Lower lobe of right lung (tissue), 2 donors: ENCODE measurements at regions not wholly inside any gene's neighbourhood (a gene's known extent, or its start where the extent isn't known, plus 50 kb on each side); places are given as distances from the start of the nearest gene placed in this dataset.

Source experiments
- ATAC-seq, 2 donors: fragments of 200-7000 bp; cut with Tn5 transposase; one replicate each; pipeline ENCODE4 v1.9.1; 2020 to 2022; ENCODE audit warnings: mild to moderate bottlenecking in 2 of 2, moderate library complexity in 2 of 2
- DNase-seq: peaks from one replicate; pipeline ENCODE4 v3.0.0-alpha.2; 2020
- H3K27ac ChIP-seq: fragments of 200-600 bp; one replicate; pipeline ENCODE4 v1.8.0; 2022
- H3K27me3 ChIP-seq: fragments of 200-600 bp; one replicate; pipeline ENCODE4 v1.8.0; 2022; ENCODE audit warnings: low read depth
- H3K36me3 ChIP-seq: fragments of 200-600 bp; one replicate; pipeline ENCODE4 v1.8.0; 2022; ENCODE audit warnings: mild to moderate bottlenecking
- H3K4me1 ChIP-seq: fragments of 200-600 bp; one replicate; pipeline ENCODE4 v1.8.0; 2022
- H3K4me3 ChIP-seq: fragments of 200-600 bp; one replicate; pipeline ENCODE4 v1.8.0; 2022; ENCODE audit warnings: mild to moderate bottlenecking
- H3K9me3 ChIP-seq: fragments of 200-600 bp; one replicate; pipeline ENCODE4 v1.8.0; 2022
- CTCF ChIP-seq: fragments of 200-600 bp; IDR thresholded peaks from one replicate; pipeline ENCODE4 v1.8.0; 2022; ENCODE audit warnings: antibody characterized with exemption, mild to moderate bottlenecking
- intact Hi-C: fragments of 100-400 bp; cut with DNase I; formaldehyde crosslinking; loops from one replicate; pipeline ENCODE4 v1.11.0; 2022
- donor health status: DM: no; HTN: yes; CAD: no; lungs with severe emphysema.

- no peak for TF ChIP-seq CTCF
- Histone ChIP-seq H3K27me3 (no peaks in the 10 kb centered on the region), H3K27ac (no peak overlapping the region), H3K4me3 (no peak overlapping the region), H3K4me1 (no peaks in the 10 kb centered on the region), H3K9me3 (no peaks in the 10 kb centered on the region), H3K36me3 (no peaks in the 10 kb centered on the region)
- intact Hi-C loops = no loop called here
- no peak for DNase-seq
- no peak for ATAC-seq
Observed at GRCh38 chr5:57335092-57335660, 147.4 kb downstream of the ACTBL2 start.

DNA sequence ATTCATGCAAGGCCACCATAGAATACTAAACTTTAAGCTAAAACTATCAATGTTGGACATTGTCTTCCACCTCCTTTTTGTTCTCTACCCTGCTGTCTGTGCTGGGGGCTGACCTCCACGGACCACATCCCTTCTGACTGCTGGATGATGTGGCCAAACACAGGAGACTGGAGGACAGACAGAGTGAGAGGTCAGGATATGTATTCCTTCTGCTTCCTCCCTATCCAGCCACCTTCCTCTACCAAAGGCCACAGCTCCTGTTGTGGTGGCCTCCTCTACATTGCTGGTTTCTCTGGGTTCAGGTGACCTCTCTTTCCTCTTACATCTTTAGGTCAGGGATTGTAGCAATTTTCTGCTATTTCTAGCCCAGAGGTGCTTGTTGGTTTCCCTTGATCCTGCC lies 148.1 kb downstream of the ACTBL2 start:
- ATAC-seq = no peak
- DNase-seq = no peak
- Histone ChIP-seq H3K36me3 (no peaks in the 10 kb centered on the region), H3K27me3 (no peaks in the 10 kb centered on the region), H3K4me3 (no peak overlapping the region), H3K9me3 (no peaks in the 10 kb centered on the region), H3K27ac (no peak overlapping the region), H3K4me1 (no peaks in the 10 kb centered on the region)
- intact Hi-C loops = no loop called here
- no peak for TF ChIP-seq CTCF

DNA sequence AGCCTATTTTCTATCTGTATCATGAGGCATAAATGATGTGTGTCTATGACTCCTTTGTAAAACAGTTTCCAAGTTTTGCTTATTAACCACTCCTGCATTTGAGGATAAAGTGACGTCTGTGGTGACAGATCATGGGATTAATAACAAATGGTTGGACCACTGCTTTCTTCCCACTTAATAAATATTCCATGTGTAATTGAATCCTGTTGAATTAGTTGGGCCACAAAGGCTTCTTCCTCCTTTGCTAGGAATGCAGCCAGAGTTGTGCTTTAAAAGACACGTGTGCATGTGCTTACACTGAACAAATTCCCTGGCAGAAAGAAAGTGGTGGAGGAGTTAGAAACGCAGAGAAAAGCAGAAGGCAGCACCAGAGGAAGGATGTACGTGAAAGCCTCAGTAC lies 150.2 kb downstream of the ACTBL2 start:
- no peaks in the 10 kb centered on the region for H3K36me3 ChIP-seq
- TF ChIP-seq CTCF = no peak
- intact Hi-C loops = no loop called here
- no peaks in the 10 kb centered on the region for H3K9me3 ChIP-seq
- DNase-seq (no peak), ATAC-seq (no peak)
- H3K4me3 ChIP-seq = no peak overlapping the region
- H3K27me3 ChIP-seq = no peaks in the 10 kb centered on the region
- no peaks in the 10 kb centered on the region for H3K4me1 ChIP-seq
- no peak overlapping the region for H3K27ac ChIP-seq

DNA sequence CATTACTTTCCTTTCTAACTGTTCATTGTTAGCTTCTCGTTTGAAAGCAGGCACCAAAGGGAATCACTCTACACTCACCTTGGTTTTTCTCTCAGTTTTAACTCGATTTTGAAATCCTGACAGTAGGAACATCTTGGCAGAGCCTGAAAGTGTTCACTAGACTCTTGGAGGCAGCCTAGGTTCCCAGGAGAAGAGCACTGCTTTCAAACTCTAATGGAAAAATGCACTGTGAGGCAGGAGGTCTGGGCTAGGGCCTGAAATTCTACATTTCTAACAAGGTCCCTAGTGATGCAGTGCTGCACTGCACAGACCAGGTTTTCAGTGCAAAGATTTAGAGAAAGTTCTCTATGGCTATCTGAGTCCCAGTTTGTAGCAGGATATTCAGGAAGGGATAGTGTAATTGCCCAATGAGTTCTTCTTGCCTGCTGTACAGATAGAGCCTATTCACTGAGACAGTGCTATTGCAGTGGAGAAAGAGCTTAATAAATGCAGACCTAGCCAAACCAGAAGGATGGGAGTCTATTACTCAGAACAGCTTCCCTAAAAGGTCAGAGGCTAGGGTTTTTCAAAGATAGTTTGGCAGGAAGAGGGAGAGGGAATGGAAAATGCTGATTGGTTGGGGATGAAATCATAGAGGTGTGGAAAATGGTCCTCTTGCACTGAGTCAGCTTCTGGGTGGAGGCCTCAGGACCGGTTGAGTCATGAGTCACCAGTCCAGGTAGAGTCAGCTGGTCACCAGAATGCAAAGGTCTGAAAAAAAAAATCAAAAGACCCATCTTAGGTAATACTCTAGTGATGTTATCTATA lies 153.9 kb downstream of the GPBP1 start:
- intact Hi-C loops = no loop called here
- Histone ChIP-seq H3K4me1 (no peaks in the 10 kb centered on the region), H3K9me3 (no peaks in the 10 kb centered on the region), H3K27me3 (no peaks in the 10 kb centered on the region), H3K36me3 (no peaks in the 10 kb centered on the region), H3K4me3 (no peak overlapping the region), H3K27ac (no peak overlapping the region)
- no peak for TF ChIP-seq CTCF
- ATAC-seq = no peak
- no peak for DNase-seq

GRCh38 chr5:57325678-57326397 lies 152.0 kb downstream of the GPBP1 start:
- Histone ChIP-seq H3K4me3 (no peak overlapping the region), H3K27ac (no peak overlapping the region), H3K27me3 (no peaks in the 10 kb centered on the region), H3K4me1 (no peaks in the 10 kb centered on the region), H3K36me3 (no peaks in the 10 kb centered on the region), H3K9me3 (no peaks in the 10 kb centered on the region)
- intact Hi-C loops = no loop called here
- TF ChIP-seq CTCF = no peak
- DNase-seq (no peak), ATAC-seq (no peak)
